Effector CD4-positive, alpha-beta T cell (primary cell): ENCODE measurements at regions not wholly inside any gene's neighbourhood (a gene's known extent, or its start where the extent isn't known, plus 50 kb on each side); places are given as distances from the start of the nearest gene placed in this dataset.
"Not testable (repeated sequence)": the region's sequence is repeated elsewhere in the genome, so short reads cannot be mapped to it uniquely, and the experiment has no call there.

Experiments used
- DNase-seq: peaks from one replicate; pipeline ENCODE4 v3.0.0-alpha.2; 2020

DNA sequence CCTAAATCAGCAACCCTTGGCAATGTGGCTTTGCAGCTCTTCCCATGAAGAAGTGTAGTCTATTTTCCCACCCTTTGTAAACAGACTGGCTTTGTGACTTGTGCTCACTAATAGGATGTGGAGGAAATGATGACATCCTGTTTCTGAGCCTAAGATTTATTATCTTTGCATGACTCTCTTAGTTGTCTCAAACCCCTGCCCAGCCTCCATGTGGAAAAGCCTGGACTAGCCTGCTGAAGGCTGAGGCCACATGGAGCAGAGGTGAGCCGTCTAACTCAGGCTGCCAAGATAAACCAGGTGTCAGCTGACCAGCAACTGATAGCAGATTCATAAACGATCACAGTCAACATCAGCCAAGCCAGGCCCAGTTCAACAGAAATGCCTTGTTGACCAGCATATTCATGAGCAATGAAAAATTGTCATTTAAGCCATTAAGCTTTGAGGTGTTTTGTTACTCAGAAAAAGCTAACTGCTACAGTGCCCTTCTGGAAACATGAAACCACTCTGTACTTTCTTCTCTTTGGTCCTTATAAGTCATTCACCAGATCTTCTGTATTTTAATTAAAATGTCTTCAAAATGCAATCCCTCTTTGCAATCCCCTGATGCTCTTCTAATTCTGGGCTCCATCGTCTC lies 586.3 kb upstream of the ANKRD30A start:
- DNase-seq = no peak

- no peak for DNase-seq
Observed at GRCh38 chr10:36534471-36535002, 590.9 kb upstream of the ANKRD30A start.

DNA sequence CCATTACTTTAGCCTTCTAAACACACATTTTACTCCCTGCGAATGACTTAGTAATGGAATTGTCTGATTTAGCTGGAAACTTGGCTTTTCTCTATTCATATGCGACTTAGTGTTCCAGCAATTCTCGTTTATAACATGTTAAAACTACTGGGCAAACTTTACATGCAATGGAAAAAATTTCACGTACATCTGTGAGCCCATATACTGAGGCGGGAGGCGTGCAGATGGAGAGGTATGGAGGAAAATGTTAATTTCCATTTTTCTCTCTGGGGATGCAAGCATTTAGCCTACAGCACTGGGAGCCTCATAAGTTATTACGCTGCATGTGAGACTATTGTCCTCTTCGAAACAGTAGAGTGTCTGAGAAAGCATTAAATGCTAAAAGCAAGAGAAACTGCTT lies 591.5 kb upstream of the ANKRD30A start:
- DNase-seq = no peak

GRCh38 chr10:36533316-36533715 lies 592.1 kb upstream of the ANKRD30A start:
- DNase-seq = no peak

DNA sequence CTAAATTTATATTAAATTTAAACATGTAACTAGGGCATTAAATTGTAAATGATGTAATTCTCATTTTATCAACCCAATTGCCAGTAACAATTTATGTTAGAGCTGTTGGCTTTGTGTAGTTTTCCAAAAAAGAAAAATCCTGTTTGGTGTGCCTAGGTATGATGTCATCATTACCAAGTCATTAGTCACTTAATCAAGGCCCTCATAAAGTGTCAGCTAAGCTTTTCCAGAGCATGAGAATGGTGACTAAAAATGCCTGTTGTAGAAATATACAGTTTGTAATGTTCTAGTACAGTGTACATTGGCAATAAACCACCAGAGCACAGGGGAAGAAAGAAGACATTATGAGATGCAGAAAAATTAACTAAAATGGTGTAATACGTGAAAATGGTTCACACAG lies 593.8 kb upstream of the ANKRD30A start:
- no peak for DNase-seq

- no peak for DNase-seq
Observed at GRCh38 chr10:36526033-36526432, 599.4 kb upstream of the ANKRD30A start.

GRCh38 chr10:36524126-36524525 lies 601.3 kb upstream of the ANKRD30A start:
- not testable (repeated sequence) for DNase-seq

- DNase-seq = no peak
Observed at GRCh38 chr10:36519909-36520308, 605.5 kb upstream of the ANKRD30A start.

DNA sequence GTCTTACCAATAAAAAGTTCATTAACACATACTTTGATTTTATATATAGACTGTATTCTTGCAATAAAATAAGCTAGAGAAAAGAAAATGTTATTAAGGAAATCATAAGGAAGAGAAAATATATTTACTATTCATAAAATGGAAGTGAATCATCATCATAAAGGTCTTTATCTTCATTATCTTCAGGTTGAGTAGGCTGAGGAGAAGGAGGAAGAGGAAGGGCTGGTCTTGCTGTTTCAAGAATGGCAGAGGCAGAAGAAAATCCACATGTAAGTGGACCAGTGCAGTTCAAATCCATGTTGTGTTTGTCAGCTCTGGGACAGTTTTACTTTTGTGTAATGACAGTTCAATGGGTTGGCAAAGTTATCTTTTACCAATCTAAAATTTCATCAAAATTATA lies 609.1 kb upstream of the ANKRD30A start:
- no peak for DNase-seq

DNA sequence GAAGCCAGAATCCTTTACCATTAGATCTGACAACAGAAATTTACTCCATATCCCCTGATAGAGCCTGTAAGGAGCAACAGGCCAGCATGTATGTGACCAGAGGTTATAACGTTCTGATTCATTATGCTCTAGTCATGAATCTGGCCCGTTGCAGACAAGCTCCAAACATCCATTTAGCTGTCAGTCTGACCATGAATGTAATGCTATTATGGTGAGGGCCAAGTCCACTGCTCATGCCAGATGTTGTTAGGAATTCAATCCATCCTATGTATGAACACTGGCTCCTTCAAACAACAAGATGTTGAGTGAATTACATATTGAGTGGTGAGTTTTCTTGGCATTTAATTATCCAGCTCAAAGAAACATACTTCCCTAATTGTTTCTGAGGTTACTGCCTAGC lies 610.1 kb upstream of the ANKRD30A start:
- DNase-seq = no peak

GRCh38 chr10:36507715-36508114 lies 617.7 kb upstream of the ANKRD30A start:
- no peak for DNase-seq

DNA sequence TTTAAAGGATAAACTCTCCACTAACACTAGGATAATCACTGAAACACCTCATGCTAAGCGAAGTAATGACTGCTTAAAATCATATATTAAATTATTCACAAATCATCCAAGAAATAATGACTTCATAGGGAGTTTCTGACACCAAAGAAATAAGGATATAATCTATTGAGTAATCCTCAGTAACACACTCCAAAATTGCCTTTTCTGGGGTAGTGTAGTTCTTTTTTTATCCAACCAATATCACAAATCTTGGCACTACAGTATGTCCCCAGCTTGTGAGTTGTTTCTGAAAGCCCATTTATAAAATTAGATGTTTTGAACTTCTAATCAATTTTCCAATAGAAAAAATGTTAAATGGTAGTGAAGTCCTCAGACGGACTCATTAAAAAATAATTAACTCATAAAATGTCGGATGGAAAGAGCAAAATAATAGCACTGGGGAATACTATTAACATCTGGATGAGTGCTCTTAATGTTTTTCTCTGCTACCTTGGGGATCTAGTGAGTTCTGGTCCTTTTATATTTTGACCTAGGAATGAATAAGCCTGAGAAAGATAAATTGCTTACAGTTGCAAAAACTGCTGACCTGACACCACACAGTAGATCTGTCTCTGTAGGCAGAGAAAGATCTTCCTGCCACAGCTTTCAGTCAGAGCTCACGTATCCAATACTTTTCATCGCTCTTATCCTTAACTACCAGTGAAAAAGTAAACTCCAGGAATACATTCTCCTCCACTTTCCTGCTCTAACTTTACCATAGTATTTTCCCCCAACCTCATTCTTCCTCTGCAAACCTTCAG lies 618.5 kb upstream of the ANKRD30A start:
- no peak for DNase-seq

DNA sequence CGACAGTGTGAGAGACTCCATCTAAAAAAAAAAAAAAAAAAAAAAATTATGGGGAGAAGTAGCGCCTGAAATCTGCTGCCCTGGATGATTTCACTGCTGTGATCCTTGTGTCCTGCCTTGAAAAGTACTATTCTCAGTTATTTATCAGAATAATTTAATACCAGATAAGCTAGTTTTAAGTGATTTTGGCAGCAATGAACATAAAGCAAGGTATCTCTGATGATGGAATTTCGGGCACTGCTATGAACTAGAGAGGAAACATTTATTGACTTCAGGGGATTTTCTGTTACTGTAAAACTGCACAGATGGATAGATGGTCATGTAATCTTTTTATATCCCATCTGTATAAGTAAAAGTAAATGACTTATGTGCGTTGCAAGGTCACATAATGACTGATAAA lies 619.1 kb upstream of the ANKRD30A start:
- no peak for DNase-seq

GRCh38 chr10:36504758-36505157 lies 620.6 kb upstream of the ANKRD30A start:
- no peak for DNase-seq

GRCh38 chr10:36500266-36500665 lies 625.1 kb upstream of the ANKRD30A start:
- DNase-seq = no peak

GRCh38 chr10:36499693-36500092 lies 625.7 kb upstream of the ANKRD30A start:
- no peak for DNase-seq

GRCh38 chr10:36496758-36497157 lies 628.6 kb upstream of the ANKRD30A start:
- no peak for DNase-seq

GRCh38 chr10:36494371-36494770 lies 631.0 kb upstream of the ANKRD30A start:
- no peak for DNase-seq

DNA sequence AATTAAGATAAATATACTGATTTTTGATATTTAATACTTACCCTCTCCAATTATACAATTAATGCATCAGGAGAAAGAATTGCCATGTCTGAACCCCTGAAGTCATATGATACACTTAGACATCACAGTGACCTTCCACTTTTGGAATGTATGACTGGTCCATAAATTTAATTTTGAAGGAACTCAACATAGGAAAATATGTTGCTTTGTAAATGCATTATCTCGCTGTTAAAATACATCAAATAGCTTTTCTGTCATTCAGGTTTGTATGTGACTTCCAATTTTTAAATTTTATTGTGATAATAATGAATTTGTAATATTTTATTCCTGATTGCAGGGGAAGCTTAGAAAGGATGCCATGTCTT lies 631.9 kb upstream of the ANKRD30A start:
- DNase-seq = no peak

- no peak for DNase-seq
Observed at GRCh38 chr10:36492590-36493515, 632.5 kb upstream of the ANKRD30A start.

- no peak for DNase-seq
Observed at GRCh38 chr10:36491926-36492325, 633.5 kb upstream of the ANKRD30A start.

DNA sequence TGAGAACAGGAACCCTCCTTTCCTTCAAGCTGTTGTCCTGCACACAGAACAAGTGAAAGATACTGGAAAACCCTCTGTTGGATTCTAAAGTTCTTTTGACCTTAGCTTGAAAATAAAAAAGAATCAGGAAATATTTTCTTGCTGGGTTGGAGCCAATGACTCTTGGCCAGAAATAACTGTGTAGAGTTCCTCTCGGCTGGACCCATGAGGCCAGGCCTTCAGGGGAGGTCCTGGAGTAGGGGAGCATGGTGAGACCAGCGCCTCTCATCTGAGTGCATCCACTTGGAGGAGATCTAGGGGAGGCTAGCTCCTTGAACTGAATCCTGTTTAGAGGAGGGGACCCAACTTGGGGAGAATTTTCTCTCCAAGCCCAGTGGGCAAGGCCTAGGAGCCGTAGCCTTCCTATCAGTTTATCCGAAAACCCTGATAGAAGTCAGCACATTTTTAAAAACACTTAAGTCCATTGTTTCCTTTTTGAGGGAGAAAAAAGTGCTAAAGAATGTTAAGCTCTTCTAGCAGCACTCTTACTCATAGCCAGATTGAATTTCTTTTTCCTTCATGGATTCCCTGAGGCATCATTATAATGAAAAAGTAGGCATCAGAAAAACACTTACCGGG lies 635.7 kb upstream of the ANKRD30A start:
- no peak for DNase-seq

DNA sequence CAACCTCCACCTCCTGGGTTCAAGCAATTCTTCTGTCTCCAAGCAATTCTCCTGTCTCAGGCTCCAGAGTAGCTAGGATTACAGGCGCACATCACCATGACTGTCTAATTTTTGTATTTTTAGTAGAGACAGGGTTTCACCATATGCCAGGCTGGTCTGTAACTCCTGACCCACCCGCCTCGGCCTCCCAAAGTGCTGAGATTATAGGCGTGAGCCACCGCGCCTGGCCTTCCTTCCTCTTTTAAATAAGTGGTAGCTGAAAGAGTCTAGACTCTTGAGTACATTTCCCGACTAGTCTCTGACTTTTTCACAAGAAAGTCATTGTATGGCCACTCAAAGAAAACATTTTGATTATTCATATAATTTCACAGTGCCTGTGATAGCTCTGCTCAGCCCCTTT lies 636.2 kb upstream of the ANKRD30A start:
- DNase-seq = no peak
